ENCODE measurements at regions not wholly inside any gene's neighbourhood (a gene's known extent, or its start where the extent isn't known, plus 50 kb on each side); places are given as distances from the start of the nearest gene placed in this dataset.

GRCh38 chr6:16823718-16824352 is 62.6 kb upstream of the ATXN1 start:
- no peak overlapping the region for H3K27ac ChIP-seq (ENCODE audit: low read length)
- TF ChIP-seq, protein P1, sequence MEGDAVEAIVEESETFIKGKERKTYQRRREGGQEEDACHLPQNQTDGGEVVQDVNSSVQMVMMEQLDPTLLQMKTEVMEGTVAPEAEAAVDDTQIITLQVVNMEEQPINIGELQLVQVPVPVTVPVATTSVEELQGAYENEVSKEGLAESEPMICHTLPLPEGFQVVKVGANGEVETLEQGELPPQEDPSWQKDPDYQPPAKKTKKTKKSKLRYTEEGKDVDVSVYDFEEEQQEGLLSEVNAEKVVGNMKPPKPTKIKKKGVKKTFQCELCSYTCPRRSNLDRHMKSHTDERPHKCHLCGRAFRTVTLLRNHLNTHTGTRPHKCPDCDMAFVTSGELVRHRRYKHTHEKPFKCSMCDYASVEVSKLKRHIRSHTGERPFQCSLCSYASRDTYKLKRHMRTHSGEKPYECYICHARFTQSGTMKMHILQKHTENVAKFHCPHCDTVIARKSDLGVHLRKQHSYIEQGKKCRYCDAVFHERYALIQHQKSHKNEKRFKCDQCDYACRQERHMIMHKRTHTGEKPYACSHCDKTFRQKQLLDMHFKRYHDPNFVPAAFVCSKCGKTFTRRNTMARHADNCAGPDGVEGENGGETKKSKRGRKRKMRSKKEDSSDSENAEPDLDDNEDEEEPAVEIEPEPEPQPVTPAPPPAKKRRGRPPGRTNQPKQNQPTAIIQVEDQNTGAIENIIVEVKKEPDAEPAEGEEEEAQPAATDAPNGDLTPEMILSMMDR (IDR thresholded peaks at IDR 0.05) = no peak
- Mint-ChIP-seq H3K4me1 (peaks cover 7% of the 10 kb centered on the region in 2 donors), H3K36me3 (no peaks in the 10 kb centered on the region), H3K27ac (no peak overlapping the region), H3K9me3 (no peaks in the 10 kb centered on the region), H3K27me3 (ENCODE audit: low read depth in 2 of 2) (peaks cover 11 to 42% of the 10 kb centered on the region in 2 donors), H3K4me3 (no peak overlapping the region)
- 95% methylated on average over 2 of the region's 2 CpGs for WGBS (ENCODE audit: insufficient coverage)
- no peak overlapping the region for H3K4me3 ChIP-seq (ENCODE audit: low read length)
- ATAC-seq (no peak), DNase-seq (no peak)
- no peaks in the 10 kb centered on the region for H3K9me3 ChIP-seq (ENCODE audit: control insufficient read depth, insufficient read depth, low read length)
- H3K27me3 ChIP-seq (ENCODE audit: control insufficient read depth, insufficient read depth, low read length) = peaks cover 3% of the 10 kb centered on the region
- intact Hi-C loops (cut with micrococcal nuclease) = no loop called here
- no peaks in the 10 kb centered on the region for H3K4me1 ChIP-seq (ENCODE audit: control insufficient read depth, insufficient read depth, low read length)
- H3K36me3 ChIP-seq (ENCODE audit: control insufficient read depth, insufficient read depth, low read length) = no peaks in the 10 kb centered on the region

- peaks cover 3% of the 10 kb centered on the region for H3K27me3 ChIP-seq (ENCODE audit: control insufficient read depth, insufficient read depth, low read length)
- TF ChIP-seq, protein P1 (IDR thresholded peaks at IDR 0.05) = no peak
- ATAC-seq (no peak), DNase-seq (no peak)
- intact Hi-C loops (cut with micrococcal nuclease) = no loop called here
- no peaks in the 10 kb centered on the region for H3K9me3 Mint-ChIP-seq
- no peak overlapping the region for H3K4me3 Mint-ChIP-seq
- peaks cover 7% of the 10 kb centered on the region in 2 donors for H3K4me1 Mint-ChIP-seq
- H3K4me3 ChIP-seq (ENCODE audit: low read length) = no peak overlapping the region
- H3K27me3 Mint-ChIP-seq (ENCODE audit: low read depth in 2 of 2) = peaks cover 11 to 42% of the 10 kb centered on the region in 2 donors
- H3K9me3 ChIP-seq (ENCODE audit: control insufficient read depth, insufficient read depth, low read length) = no peaks in the 10 kb centered on the region
- 93% methylated on average over 7 of the region's 8 CpGs for WGBS (ENCODE audit: insufficient coverage)
- no peak overlapping the region for H3K27ac Mint-ChIP-seq
- H3K4me1 ChIP-seq (ENCODE audit: control insufficient read depth, insufficient read depth, low read length) = no peaks in the 10 kb centered on the region
- no peaks in the 10 kb centered on the region for H3K36me3 Mint-ChIP-seq
- H3K27ac ChIP-seq (ENCODE audit: low read length) = no peak overlapping the region
- H3K36me3 ChIP-seq (ENCODE audit: control insufficient read depth, insufficient read depth, low read length) = no peaks in the 10 kb centered on the region
These were observed 61.9 kb upstream of the ATXN1 start for GRCh38 chr6:16822975-16823717.

DNA sequence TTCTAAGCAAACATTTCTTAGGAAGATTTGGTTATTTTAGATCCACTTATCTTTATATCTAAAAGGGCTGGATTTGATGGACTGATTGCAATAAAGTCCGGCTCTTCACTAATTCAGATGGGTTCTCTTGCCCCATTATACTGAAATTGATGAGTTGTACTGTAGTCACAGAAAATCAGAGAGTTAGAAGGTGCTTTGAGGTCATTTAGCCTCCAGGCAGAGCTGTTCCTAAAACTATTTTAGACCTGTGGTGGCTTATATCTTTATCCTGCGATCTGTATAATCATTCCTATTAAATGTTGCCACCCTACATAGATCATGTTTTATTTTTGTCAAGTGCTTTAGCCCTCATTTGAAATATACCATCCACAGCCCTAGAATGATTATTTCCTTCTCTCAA is 61.3 kb upstream of the ATXN1 start:
- TF ChIP-seq, protein P1 (IDR thresholded peaks at IDR 0.05) = no peak
- no peaks in the 10 kb centered on the region for H3K9me3 Mint-ChIP-seq
- H3K4me1 Mint-ChIP-seq = peaks cover 4 to 5% of the 10 kb centered on the region in 2 donors
- H3K27ac Mint-ChIP-seq = no peak overlapping the region
- H3K27me3 Mint-ChIP-seq (ENCODE audit: low read depth in 2 of 2) = peaks cover 11 to 40% of the 10 kb centered on the region in 2 donors
- H3K4me3 ChIP-seq (ENCODE audit: low read length) = no peak overlapping the region
- H3K36me3 Mint-ChIP-seq = no peaks in the 10 kb centered on the region
- H3K27me3 ChIP-seq (ENCODE audit: control insufficient read depth, insufficient read depth, low read length) = peaks cover 3% of the 10 kb centered on the region
- ATAC-seq = no peak
- no peak overlapping the region for H3K4me3 Mint-ChIP-seq
- no peak for DNase-seq
- intact Hi-C loops (cut with micrococcal nuclease) = no loop called here
- H3K9me3 ChIP-seq (ENCODE audit: control insufficient read depth, insufficient read depth, low read length) = no peaks in the 10 kb centered on the region
- no peaks in the 10 kb centered on the region for H3K4me1 ChIP-seq (ENCODE audit: control insufficient read depth, insufficient read depth, low read length)
- 78% methylated on average over 2 of the region's 2 CpGs for WGBS (ENCODE audit: insufficient coverage)
- H3K36me3 ChIP-seq (ENCODE audit: control insufficient read depth, insufficient read depth, low read length) = no peaks in the 10 kb centered on the region
- no peak overlapping the region for H3K27ac ChIP-seq (ENCODE audit: low read length)
